ENCODE measurements at regions not wholly inside any gene's neighbourhood (a gene's known extent, or its start where the extent isn't known, plus 50 kb on each side); places are given as distances from the start of the nearest gene placed in this dataset.
"Not testable (repeated sequence)": the region's sequence is repeated elsewhere in the genome, so short reads cannot be mapped to it uniquely, and the experiment has no call there.

DNA sequence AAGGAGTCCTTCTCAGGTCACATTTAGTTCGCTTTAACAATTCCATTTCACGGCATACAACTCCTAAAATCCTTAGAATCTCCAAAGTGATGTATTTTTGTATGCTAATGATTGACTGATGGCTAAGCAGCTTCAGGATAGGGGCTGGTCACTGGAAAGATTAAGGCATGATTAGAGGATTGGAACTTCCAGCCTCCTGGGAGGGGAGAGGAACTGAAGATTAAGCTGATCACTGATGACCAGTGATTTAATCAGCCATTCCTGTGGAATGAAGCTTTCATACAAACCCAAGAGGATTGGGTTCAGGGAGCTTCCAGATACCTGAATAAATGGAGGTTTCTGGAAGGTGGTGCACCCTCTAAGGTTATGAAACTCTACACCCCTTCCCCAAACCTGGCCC is 123.9 kb upstream of the CDK13 start:
- DNase-seq: no peak

DNA sequence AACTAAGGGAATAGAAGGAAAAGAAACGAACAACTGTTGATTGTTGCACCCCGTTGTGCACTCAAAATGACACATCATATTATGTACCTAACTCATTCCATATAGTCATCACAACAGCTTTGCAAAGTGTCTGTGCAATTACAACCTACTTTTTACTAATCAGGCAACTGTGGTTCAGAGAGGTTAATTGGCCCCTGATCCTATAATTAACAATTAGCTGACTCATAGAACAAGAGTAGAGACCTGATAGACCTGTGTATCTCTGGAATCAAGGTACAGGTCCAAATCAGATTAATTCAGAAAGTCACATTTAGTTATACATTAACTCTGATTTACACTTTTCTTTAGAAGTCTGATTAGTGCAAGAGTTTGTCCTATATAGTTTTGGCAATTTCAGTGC is 122.5 kb upstream of the CDK13 start:
- peak; percentile 11 for DNase-seq

DNA sequence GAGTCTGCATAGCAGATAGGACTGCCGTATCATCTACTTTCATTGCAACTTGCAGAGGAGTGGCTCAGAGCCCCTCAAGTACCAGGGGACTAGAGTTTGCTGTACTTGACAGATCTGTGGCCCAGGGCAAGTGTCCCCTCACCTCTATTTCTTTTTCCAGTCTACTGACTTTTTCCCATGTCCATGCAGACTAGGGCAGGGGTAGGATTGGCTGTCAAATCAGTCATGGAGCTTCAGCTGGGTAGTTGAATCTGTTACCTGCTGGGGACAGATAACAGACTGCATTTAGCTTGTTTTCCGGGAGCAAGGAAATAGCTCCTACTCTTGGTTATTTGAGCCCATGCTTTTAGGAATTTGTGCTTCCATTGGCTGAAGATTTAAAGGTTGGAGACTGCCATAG is 121.0 kb upstream of the CDK13 start:
- no peak for DNase-seq

DNA sequence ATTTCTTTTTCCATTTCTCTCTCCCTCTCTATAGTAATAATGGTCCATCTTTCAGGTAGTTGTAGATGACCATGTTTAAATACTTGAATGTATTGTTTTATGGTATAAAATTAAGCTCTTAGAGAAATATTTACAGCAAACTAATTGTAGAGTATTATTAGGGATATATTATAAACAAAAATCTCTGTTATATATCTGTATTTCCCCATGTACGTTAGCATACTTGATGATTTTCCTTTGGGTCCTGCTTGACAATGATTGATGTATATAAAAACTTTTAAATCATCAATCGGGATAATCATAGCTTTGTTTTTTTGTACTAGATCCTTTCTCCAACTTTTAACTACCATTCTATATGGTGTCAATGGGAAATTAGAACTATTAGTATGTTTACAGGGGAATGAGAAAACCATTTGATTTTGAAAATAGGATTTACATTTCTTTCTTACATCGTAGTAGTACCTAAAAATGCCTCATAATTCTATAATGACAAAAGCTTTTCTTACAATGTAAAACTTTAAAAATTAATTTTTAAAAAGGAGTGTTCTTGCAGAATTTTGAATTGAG is 117.5 kb upstream of the CDK13 start:
- DNase-seq: no peak

DNA sequence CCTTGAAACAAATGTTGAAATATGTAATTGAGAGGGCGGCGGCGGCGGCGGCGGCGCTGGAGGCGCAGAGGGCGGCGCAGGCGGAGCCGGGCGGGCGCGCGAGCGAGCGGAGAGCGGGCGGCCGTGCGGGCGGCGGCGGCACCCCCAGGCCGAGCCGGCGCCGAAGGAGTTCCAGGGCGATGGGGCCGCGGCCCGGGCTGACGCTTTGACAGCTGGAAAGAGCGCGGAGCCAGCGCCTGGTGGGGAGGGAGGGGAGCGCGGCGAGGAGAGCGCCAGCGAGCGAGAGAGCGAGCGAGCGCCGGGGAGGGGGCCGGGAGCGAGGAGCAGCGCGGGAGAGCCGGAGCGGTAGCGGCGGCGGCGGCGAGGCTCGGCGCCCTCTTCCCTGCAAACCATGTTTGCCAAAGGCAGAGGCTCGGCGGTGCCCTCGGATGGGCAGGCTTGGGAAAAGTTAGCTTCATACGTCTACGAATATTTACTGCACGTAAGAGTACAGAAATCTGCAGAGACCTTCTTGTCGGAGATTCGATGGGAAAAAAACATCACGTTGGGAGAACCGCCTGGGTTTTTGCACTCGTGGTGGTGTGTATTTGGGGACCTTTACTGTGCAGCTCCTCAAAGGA is 116.8 kb upstream of the CDK13 start:
- peak; percentile 18 for DNase-seq

DNA sequence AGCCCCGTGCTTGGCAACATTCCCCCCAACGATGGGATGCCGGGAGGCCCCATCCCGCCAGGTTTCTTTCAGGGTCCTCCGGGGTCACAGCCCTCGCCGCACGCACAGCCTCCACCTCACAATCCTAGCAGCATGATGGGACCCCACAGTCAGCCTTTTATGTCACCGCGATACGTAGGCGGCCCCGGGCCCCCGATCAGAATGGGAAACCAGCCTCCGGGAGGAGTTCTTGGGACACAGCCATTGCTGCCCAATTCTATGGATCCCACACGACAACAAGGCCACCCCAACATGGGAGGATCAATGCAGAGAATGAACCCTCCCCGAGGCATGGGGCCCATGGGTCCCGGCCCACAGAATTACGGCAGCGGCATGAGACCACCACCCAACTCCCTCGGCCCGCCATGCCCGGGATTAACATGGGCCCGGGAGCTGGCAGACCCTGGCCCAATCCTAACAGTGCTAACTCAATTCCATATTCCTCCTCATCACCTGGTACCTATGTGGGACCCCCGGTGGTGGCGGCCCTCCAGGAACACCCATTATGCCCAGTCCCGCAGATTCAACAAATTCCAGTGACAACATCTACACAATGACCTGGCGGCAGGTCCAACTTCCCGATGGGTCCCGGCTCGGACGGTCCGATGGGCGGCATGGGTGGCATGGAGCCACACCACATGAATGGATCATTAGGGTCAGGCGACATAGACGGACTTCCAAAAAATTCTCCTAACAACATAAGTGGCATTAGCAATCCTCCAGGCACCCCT is 116.0 kb upstream of the CDK13 start:
- DNase-seq: not testable (repeated sequence)

DNA sequence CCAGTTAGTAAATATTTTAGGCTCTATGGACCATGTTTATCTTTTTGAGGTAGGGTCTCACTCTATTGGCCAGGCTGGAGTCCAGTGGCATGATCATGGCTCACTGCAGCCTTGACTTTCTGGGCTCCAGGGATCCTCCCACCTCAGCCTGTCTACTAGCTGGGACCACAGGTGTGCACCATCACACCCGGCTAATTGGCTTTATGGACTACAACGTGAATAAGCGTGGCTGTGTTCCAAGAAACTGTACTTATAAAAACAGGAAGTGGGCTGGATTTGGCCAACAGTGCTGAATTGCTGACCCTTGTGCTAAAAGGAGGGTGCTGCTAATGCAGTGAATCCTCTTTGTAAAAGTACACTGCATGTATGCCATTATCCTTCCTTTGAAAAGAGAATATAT is 111.7 kb upstream of the CDK13 start:
- peak; percentile 92 for DNase-seq

DNA sequence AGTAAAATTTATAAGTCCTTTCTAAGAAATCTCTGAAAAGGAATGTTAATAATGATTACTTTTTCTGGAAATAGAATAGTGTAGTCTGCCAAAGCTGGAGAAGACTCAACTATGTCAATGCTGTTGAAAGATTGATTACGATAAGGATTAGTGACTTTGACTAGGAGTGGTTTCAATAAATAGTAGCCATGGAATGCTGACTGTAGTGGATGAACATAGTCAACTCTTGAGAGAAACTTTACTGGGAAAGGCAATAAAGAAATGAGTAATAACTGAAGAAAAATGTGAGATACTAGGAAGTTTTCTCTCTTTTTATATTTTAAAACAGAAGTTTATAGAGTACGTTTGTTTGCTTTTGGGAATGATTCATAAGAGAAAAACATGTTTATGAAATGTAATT is 105.0 kb upstream of the CDK13 start:
- DNase-seq: no peak

DNA sequence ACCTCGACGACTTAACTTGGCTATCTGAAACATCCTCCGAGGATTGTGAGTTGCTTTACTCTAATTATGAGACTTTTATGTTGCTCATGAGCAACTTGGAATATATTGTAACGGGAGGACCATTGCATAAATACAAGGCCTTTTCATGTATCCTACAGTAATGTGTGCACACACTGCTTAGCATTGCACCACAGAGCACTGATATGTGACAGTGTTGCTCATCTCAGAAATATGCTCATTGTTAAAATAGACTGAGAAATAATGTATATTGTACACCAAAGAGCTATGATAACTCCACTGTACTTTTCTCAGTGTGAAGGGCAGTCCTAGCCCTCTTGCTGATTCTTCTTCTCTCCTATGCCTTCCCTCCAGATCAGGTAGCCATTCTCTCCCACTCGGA is 102.8 kb upstream of the CDK13 start:
- no peak for DNase-seq

DNA sequence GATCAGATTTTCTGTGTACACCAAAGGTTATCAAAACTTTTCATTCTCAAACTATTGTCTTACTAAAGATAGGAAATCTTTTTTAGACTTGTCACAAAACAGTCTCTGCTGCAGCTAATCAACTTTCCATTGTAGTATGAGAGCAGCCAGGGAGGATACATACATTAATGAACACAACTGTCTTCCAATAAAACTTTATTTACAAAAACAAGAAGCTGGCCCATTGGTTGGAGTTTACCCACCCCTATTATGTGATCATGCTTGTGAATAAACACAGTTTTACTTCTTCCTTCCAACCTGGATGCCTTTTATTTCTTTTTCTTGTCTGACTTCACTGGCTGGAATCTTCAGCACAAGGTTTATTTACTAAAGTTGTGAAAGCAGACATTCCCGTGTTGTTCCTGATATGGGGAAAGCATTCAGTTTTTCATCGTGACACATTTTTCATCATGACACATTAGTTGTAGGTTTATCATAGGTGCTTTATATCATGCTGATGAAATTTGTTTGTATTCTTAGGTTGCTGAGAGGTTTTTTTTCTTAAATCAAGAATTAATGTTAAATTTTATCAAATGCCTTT is 98.5 kb upstream of the CDK13 start:
- DNase-seq: no peak

DNA sequence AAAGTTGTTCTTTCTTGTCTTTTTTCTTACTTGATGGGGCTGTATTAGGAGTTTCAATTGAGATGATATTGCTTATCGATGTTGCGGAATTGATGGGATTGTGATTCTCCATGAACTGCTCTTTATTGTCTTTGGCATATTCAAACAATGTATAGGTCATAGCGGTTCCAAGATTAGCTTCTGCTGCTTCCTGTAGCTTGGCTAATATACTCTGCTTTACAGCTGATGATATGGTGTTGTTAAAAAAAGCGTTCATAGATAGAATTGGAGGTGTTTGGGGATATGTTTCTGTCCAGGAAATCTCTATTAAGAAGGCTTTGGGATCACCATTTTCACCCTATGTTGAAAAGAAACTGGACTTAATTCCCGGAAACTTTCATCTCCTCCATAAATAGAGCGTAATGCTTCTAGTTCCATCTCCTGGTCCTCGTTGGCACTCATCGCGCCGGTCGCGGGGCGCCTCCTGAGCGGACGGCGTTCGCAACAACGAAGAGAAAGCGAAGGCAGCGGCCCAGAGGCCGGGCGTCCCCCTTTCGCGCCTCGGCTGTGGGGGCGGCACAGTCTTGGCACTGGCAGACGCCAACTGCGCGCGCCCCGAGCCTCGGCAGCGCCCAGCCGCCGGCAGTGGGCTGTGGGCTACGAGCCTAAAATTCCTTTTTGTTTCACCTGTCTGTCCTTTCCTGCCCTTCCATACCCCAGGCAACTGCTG is 95.3 kb upstream of the CDK13 start:
- not testable (repeated sequence) for DNase-seq

DNA sequence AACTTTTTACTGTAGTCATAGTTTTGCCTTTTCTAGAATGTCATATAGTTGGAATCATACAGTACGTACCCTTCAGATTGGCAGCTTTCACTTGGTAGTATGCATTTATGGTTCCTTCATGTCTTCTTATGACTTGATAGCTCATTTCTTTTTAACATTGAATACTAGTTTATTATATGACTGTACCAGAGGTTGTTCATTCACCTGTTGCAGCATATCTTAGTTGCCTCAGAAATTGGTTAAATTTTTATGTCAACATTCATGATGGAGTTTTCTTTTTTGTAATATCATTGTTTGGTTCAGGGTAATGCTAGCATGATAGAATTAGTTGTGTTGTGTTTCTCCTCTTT is 94.8 kb upstream of the CDK13 start:
- DNase-seq: no peak

DNA sequence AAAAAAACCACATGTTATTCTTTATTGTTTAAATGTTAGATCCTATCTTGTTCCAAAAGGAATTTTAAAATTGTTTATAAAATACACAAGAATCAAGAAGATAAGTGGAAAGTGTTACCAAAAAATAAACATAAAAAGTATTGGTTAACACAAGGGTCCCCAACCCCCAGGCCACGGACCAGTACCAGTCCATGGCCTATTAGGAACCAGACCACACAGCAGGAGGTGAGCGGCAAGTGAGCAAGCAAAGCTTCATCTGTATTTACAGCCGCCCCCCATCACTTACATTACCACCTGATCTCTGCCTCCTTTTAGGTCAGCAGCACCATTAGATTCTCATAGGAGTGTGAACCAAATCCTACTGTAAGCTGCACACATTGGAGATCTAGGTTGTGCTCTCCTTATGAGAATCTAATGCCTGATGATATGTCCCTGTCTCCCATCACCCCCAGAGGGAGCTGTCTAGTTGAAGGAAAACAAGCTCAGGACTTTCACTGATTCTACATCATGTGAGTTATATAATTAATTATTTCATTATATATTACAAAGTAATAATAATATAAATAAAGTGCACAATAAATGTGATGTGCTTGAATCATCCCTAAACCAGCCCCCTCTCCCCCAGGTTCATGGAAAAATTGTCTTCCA is 86.3 kb upstream of the CDK13 start:
- not testable (repeated sequence) for DNase-seq

DNA sequence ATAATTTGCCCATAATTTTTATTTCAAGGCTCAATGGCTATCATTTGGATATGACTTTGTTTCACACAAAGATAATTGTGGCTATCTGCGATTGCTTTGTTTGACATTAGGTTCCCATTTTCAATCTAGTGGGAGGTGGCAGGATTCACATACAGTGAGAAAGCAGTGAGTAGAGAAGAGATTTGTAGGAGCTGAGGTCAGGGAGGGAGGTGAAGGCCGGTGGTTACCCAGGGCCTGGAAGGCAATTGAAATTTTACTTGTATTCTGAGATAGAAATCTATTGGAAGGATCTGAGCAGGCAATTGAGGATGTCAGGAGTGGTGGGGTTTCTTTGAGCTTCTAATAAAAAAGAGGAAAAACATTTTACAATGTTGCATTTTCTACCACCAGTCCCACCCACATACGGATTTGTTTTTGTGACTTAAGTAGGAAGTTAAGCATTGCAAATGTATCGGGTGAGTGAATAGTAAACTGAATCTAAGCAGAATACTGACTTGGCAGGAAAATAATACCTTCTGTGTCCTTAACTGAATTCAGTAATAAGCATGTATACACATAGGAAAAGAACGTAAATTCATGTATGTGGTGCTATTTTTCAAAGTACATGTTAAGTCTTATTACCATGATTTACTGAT is 80.1 kb upstream of the CDK13 start:
- not testable (repeated sequence) for DNase-seq

DNA sequence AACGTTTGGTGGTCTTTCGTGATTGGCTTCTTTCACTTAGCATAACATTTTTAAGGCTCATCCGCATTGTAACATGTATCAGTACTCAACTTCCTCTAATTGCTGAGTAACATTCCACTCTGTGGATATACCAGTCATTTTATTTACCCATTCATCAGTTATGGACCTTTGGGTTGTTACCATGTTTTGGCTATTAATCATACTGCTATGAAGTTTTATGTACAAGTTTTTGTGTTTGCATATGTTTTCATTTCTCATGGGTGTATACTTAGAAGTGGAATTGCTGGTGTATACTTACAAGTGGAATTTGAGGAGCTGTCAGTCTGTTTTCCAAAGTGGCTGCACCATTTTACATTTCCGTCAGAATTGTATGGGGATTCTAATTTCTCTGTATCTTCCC is 78.4 kb upstream of the CDK13 start:
- DNase-seq: not testable (repeated sequence)

DNA sequence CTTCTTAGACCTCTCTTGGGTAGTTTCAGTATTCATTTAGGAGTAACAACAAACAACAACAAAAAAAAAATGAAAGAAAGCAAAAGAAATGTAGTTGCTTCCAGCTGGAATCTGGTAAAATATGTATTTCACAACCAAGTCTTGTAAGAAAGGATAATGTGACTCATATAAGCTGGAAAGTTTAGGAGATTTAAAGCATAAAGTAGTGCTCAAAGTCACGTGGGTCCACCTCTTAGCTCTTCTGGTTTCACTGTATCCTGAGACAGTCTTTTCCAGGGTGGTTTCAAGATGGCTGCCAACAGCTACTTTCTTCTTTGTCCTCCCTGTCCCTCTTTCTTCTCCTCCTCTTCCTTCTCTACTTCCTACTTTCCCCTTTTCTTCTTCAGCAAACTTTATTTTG is 69.5 kb upstream of the CDK13 start:
- no peak for DNase-seq

DNA sequence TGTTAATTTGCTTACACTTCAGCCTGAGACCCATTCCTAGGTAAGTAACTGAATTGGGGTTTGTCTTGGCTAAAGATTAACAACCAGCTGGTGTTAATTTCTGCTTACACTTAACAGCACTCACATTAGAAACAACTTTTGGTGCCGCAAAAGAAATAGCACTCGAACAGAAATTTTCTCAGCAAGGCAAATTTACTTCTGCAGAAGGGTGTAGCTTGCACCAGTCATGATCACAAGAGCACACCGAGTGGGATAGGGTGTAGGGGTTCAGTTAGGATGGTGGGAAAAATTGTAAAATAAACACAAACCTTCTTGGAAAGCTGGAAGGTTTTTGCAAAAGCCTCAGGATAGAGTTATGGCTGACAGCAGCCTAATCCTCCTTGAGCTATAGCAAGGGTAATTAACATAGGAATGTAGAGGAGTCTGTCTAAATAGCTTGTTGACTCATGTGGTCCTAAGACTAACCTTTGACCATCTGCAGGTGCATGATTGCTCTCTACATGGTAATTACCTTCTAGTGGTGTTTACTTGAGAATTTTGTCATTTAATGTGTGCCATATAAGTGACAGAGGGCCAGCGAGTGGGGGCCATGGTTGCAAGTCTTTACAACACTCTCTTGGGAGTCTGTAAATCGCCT is 67.8 kb upstream of the CDK13 start:
- no peak for DNase-seq

DNA sequence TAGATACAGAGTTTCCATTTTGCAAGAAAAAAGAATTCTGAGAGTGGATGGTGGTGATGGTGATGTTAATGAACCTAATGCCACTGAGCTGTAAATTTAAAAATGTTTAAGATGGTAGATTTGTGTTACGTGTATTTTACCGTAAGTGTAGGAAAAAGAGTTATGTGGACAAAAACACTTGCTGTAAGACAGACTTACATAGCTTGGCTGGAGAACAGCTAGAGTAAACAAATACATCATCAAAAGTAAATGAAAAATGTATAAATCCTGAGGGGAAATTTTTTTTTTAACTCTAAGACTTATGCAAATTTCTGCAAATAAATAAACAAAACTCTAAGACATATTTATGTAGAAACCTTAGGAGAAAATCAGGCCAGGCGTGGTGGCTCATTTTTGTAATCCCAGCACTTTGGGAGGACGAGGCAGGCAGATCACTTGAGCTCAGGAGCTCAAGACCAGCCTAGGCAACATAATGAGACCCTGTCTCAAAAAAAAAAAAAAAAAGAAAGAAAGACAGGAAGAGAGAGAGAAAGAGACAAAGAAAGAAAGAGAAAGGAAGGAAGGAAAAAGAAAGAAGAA is 66.2 kb upstream of the CDK13 start:
- DNase-seq: no peak

DNA sequence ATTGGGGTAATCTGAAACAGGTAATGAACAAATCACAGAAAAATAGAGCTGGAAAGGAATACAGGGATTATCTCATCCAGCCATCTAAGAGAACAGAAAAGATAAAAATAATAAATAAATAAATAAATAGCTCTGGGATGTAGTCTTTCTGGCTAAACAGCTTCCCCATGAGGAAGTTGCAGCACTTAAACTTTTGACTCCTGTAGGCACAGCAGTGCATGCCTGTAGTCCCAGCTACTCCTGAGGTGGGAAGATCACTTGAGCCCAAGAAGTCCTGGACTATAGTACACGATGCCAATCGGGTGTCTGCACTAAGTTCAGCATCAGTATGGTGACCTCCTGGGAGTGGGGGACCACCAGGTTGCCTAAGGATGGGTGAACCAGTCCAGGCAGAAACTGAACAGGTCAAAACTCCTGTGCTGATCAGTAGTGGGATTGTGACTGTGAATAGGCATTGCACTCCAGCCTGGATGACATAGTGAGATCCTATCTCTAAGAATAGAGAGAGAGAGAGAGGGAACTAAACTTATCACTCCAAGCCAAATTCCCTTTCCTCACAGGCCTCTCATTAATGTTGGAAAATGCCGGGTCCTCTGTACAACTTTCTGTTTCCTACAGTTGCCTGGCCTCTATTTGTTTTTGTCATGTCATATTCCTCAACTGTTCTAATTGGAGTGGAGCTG is 61.7 kb upstream of the CDK13 start:
- DNase-seq: no peak

DNA sequence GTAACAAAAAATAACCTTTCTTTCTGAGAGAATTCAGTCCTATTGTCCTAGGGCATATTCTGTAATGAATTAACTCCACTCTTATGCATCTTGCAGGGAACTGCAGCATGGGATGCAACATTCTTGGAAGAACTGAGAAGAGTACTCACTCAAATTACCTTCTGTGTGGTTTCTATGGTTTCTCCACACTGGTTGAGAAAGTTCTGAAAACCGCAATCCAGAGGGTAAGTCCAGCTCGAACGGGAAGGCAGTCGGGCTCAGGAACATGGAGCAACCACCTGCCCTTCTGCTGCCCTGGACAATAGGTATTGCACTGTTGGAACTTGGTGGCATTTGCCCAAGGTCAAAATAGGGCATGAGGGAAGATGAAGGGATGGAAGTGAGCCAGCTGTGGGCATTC is 59.6 kb upstream of the CDK13 start:
- no peak for DNase-seq

DNA sequence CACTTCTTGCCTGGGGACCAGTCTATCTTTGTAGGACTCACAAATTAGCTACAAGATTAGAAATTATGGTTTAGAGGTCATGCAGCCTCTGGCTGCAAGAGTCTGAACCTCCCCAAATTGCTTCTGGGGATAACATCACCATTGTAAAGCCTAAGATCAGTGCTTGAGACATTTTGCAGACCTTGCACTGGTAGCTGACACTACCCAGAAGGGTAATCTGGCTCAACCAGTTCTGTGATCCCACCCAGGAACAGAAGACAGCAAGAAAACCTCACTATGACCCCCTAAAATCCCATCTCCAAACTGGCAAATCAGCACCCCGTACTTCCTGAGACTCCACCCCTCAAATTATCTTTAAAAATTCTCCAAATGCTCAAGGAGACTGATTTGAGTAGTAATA is 58.2 kb upstream of the CDK13 start:
- no peak for DNase-seq

Measured in NCI-H748 treated with DMSO at 0.1 percent for 48 hours (cell line).